HG03095 (cell line): ENCODE measurements at regions not wholly inside any gene's neighbourhood (a gene's known extent, or its start where the extent isn't known, plus 50 kb on each side); places are given as distances from the start of the nearest gene placed in this dataset.

Experiments used
- ATAC-seq: cut with Tn5 transposase; IDR thresholded peaks from one replicate; pipeline ENCODE4 v1.9.1; 2021; ENCODE audit warnings: moderate library complexity; ENCODE audit not compliant: unreplicated experiment

- ATAC-seq = no peak
These were observed 56.6 kb upstream of the ID3 start for GRCh38 chr1:23615852-23616251.

- no peak for ATAC-seq
These were observed 56.1 kb upstream of the ID3 start for GRCh38 chr1:23615423-23615822.

DNA sequence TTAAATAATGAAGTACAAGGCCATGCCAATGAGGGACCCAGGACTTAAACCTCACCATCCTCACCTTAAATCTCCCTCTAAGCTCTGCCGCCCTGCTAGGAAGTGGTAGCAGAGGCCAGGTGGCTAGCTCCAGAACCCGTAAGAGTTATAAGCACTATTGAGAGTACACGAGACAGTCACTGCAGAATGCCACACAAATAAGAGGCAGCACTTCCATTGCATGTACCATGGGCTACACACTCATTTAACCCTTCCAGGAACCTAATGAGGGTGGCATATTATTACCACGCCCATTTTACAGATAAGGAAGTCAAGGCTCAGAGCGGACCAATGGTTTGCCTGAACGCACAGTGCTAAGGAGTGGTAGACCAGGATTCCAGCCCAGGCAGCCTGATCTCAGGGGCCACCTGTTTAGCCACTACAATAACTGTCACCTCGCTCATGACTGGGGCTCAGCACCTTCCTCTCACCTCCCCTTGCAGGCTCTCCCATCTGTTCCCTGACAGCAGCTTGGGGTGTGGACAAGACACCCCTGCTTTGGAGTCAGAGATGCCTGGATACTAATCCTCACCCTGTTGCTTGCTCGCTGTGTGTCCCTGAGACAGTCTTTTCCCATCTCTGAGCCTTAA lies 54.8 kb upstream of the ID3 start:
- ATAC-seq = no peak

GRCh38 chr1:23613191-23614031 lies 54.1 kb upstream of the ID3 start:
- no peak for ATAC-seq

- no peak for ATAC-seq
These were observed 52.5 kb upstream of the ID3 start for GRCh38 chr1:23611601-23612327.

DNA sequence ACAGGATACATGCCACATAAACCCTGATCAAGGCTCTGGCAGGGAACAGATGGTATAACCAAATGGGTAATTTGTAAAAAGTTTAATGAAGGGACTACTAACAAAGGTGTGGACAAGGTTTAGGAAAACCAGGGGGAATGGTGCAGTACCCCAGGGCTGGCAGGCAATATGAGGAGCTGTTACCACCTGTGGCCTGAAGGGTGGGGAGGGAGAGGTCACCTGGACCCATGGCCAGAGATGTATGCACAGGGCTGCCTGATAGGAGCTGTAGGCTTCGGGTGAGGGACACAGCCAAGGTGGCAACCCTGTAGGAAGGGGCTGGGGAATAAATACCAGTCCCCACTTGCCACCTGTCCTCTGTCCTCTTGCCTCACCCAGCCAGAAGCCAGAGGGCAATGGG lies 51.4 kb upstream of the ID3 start:
- ATAC-seq = no peak

DNA sequence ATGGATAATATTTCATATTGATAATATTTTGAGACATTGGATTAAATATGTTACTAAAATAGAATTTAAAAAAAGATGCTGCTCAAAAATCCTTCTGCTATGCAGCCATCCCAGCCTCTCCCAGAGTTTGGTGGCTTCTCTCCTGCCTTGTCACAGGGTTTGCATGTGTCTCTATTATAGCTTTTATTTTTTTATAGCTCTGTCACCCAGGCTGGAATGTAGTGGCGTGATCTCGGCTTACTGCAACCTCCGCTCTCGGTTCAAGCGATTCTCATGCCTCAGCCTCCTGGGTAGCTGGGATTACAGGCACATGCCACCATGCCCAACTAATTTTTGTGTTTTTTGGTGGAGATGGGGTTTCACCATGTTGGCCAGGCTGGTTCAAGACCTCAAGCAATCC lies 50.7 kb upstream of the ID3 start:
- ATAC-seq = no peak
